OCI-LY7 (cell line): ENCODE measurements at regions not wholly inside any gene's neighbourhood (a gene's known extent, or its start where the extent isn't known, plus 50 kb on each side); places are given as distances from the start of the nearest gene placed in this dataset.

Experiments
- BruUV-seq: library from RNA; stranded (reverse); fragments of 400-500 nt; replicated peaks from 2 replicates; lab custom pipeline; 2021; lab: Mats Ljungman, UMichigan
- CTCF ChIA-PET: fragments of 300-600 bp; sonication (Branson Sonifier 250); formaldehyde crosslinking; loops from one replicate; lab custom pipeline; 2022; ENCODE audit warnings: antibody characterized with exemption; ENCODE audit not compliant: unreplicated experiment; lab: Charles Lee
- POLR2A ChIA-PET: fragments of 300-600 bp; sonication (Branson Sonifier 250); formaldehyde crosslinking; loops from one replicate; lab custom pipeline; 2022; ENCODE audit warnings: antibody characterized with exemption; lab: Charles Lee
- DNase-seq: peaks from one replicate; pipeline ENCODE4 v3.0.0-alpha.2; 2015; ENCODE audit warnings: low spot score
- H2AFZ ChIP-seq: fragments of 200-600 bp; sonication (generic), shearing (Covaris generic); 2 replicates; pipeline ENCODE4 v1.6.1; 2014; ENCODE audit warnings: mild to moderate bottlenecking, antibody characterized with exemption, low read length, moderate library complexity
- H3K27ac ChIP-seq: fragments of 200-600 bp; sonication (generic); 2 replicates; pipeline ENCODE4 v1.5.1; 2014; ENCODE audit warnings: mixed run types, low read depth, mild to moderate bottlenecking, moderate library complexity, low read length, inconsistent platforms; ENCODE audit not compliant: poor library complexity, severe bottlenecking
- H3K36me3 ChIP-seq: fragments of 200-600 bp; sonication (generic); 2 replicates; pipeline ENCODE4 v1.6.1; 2014; ENCODE audit warnings: mild to moderate bottlenecking, antibody characterized with exemption, low read length, moderate library complexity, mixed read lengths; ENCODE audit not compliant: insufficient read depth
- H3K4me1 ChIP-seq: fragments of 200-600 bp; sonication (generic); 2 replicates; pipeline ENCODE4 v1.5.1; 2014; ENCODE audit warnings: mild to moderate bottlenecking, low read length; ENCODE audit not compliant: insufficient read depth, poor library complexity, severe bottlenecking
- H3K4me2 ChIP-seq: fragments of 200-600 bp; sonication (generic); 2 replicates; pipeline ENCODE4 v1.6.1; 2014; ENCODE audit warnings: mild to moderate bottlenecking, low read length
- H3K4me3 ChIP-seq: fragments of 200-600 bp; sonication (generic); 2 replicates; pipeline ENCODE4 v1.5.1; 2014; ENCODE audit warnings: mild to moderate bottlenecking, low read depth, low read length; ENCODE audit not compliant: poor library complexity, severe bottlenecking
- H3K79me2 ChIP-seq: fragments of 200-600 bp; sonication (generic); 2 replicates; pipeline ENCODE4 v1.6.1; 2016; ENCODE audit warnings: low read depth, mild to moderate bottlenecking, low read length, moderate library complexity, mixed read lengths; ENCODE audit not compliant: insufficient read depth
- H3K9me2 ChIP-seq: fragments of 200-600 bp; sonication (generic); 2 replicates; pipeline ENCODE4 v1.6.1; 2016; ENCODE audit warnings: mild to moderate bottlenecking, low read length, mixed read lengths; ENCODE audit not compliant: insufficient read depth
- H3K9me3 ChIP-seq: fragments of 200-600 bp; sonication (generic); 2 replicates; pipeline ENCODE4 v1.6.1; 2014; ENCODE audit warnings: mild to moderate bottlenecking, mixed run types, low read length, mixed read lengths
- H4K20me1 ChIP-seq: fragments of 200-600 bp; sonication (generic); 2 replicates; pipeline ENCODE4 v1.6.1; 2014; ENCODE audit warnings: mild to moderate bottlenecking, antibody characterized with exemption, low read length, moderate library complexity, mixed read lengths; ENCODE audit not compliant: insufficient read depth
- CTCF ChIP-seq: fragments of 200-600 bp; sonication (generic); conservative IDR thresholded peaks from 2 replicates; pipeline ENCODE4 v1.5.1; 2014; ENCODE audit warnings: mild to moderate bottlenecking, antibody characterized with exemption, low read length, moderate library complexity, mixed read lengths
- EZH2phosphoT487 ChIP-seq: fragments of 200-600 bp; sonication (generic); IDR thresholded peaks from 2 replicates; pipeline ENCODE4 v1.6.1; 2018; ENCODE audit warnings: low read depth, borderline replicate concordance, mild to moderate bottlenecking, mixed run types, antibody characterized with exemption, low read length, moderate library complexity, mixed read lengths
- intact Hi-C: fragments of 100-400 bp; cut with micrococcal nuclease; formaldehyde crosslinking; loops from one replicate; pipeline ENCODE4 v1.10.0; 2022; ENCODE audit not compliant: unreplicated experiment

DNA sequence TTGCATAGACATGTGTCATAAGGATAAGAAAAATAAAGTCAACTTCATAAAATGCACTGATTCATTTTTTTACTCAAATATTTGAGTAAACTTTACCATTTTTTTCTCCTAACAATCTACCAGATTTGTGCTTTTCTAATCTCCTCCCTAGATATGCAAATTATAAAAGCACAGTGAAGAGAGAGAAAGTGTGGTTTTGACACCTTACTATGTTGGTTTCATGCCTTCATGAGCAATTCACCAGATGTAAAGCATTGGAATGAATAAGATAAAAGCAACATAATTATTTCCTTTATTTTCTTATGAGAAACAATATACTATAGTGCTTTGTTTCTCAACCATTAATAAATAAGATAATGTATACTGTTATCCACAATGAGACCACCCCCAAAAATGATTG, 432.5 kb upstream of the PCDH15 start:
- POLR2A ChIA-PET, result no interaction called here
- no peaks in the 10 kb centered on the region for H4K20me1 ChIP-seq
- H3K4me3 ChIP-seq, result no peak overlapping the region
- CTCF ChIA-PET, result no interaction called here
- no TSS peak for BruUV-seq
- no peaks in the 10 kb centered on the region for H3K9me2 ChIP-seq
- H3K4me1 ChIP-seq, result no peaks in the 10 kb centered on the region
- intact Hi-C loops, result no loop called here
- TF ChIP-seq EZH2phosphoT487, result no peak
- TF ChIP-seq CTCF, result no peak
- no peak overlapping the region for H2AFZ ChIP-seq
- DNase-seq, result no peak
- no peak overlapping the region for H3K27ac ChIP-seq
- H3K9me3 ChIP-seq, result no peaks in the 10 kb centered on the region
- H3K79me2 ChIP-seq, result no peaks in the 10 kb centered on the region
- no peaks in the 10 kb centered on the region for H3K36me3 ChIP-seq
- H3K4me2 ChIP-seq, result no peak overlapping the region

- Histone ChIP-seq H3K79me2 (no peaks in the 10 kb centered on the region), H4K20me1 (no peaks in the 10 kb centered on the region), H3K27ac (no peak overlapping the region), H3K4me1 (no peaks in the 10 kb centered on the region), H3K36me3 (no peaks in the 10 kb centered on the region), H3K4me2 (no peak overlapping the region), H3K4me3 (no peak overlapping the region), H3K9me2 (no peaks in the 10 kb centered on the region), H2AFZ (no peak overlapping the region), H3K9me3 (no peaks in the 10 kb centered on the region)
- CTCF ChIA-PET, result no interaction called here
- no peak for DNase-seq
- BruUV-seq, result no TSS peak
- intact Hi-C loops, result no loop called here
- POLR2A ChIA-PET, result no interaction called here
- no peak for TF ChIP-seq CTCF
- TF ChIP-seq EZH2phosphoT487, result no peak
Observed at GRCh38 chr10:55233090-55233489, 432.1 kb upstream of the PCDH15 start.

DNA sequence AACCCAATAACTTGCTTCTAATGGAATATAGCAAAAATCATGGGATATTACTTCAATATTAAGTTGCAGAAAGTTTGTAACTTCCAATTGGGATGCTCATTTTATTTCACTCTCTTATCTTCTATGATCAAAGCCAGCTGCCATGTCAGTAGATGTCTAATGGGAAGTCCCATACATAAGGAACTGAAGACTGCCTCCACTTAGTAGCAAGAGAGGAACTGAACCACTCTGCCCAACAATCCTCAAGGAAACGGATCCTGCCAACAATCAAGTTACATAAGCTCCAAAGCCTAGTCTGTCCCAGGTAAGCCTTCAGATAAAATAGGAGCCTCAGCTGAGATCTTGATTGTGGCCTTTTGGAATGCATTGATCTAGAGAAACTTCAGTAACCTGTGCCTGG, 431.5 kb upstream of the PCDH15 start:
- Histone ChIP-seq H3K27ac (no peak overlapping the region), H3K4me3 (no peak overlapping the region), H2AFZ (no peak overlapping the region), H3K4me2 (no peak overlapping the region), H3K9me2 (no peaks in the 10 kb centered on the region), H4K20me1 (no peaks in the 10 kb centered on the region), H3K79me2 (no peaks in the 10 kb centered on the region), H3K9me3 (no peaks in the 10 kb centered on the region), H3K4me1 (no peaks in the 10 kb centered on the region), H3K36me3 (no peaks in the 10 kb centered on the region)
- TF ChIP-seq EZH2phosphoT487, result no peak
- no peak for TF ChIP-seq CTCF
- CTCF ChIA-PET, result no interaction called here
- intact Hi-C loops, result no loop called here
- no TSS peak for BruUV-seq
- POLR2A ChIA-PET, result no interaction called here
- DNase-seq, result no peak
